ENCODE measurements at regions not wholly inside any gene's neighbourhood (a gene's known extent, or its start where the extent isn't known, plus 50 kb on each side); places are given as distances from the start of the nearest gene placed in this dataset.

DNA sequence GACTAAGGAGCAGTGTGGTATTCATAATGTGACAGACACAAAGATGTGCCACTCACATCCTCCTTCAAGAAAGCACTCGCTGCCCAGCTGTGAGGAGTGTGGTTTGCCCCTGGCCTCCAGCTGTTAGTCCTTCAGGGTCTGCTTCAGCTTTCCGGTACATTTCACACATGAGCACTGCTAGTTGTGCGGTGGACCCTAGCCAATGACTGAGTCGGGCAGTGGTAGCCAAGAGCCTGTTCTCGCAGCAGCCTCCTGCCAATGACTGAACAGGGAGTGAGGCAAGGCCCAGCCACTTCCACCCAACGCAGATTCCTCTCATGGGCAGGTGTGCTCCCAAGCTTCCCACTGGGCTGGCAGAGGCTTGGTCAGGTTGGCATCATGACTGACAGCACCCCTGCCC is 254.3 kb downstream of the RBM43 start:
- Histone ChIP-seq H3K79me2 (ENCODE audit: control insufficient read depth, low read length) (no peaks in the 10 kb centered on the region), H3K9me3 (ENCODE audit: control insufficient read depth, insufficient read depth, low read length) (no peaks in the 10 kb centered on the region), H3K36me3 (ENCODE audit: control insufficient read depth, low read length) (no peaks in the 10 kb centered on the region), H3K4me1 (ENCODE audit: control insufficient read depth, low read length) (no peaks in the 10 kb centered on the region), H3K4me2 (ENCODE audit: low read length) (no peak overlapping the region), H4K20me1 (ENCODE audit: control insufficient read depth, insufficient read depth, low read depth, low read length) (no peaks in the 10 kb centered on the region), H3K27me3 (ENCODE audit: control insufficient read depth, low read length) (no peaks in the 10 kb centered on the region), H3K9me2 (replicated peaks; ENCODE audit: control insufficient read depth, low read length) (no peaks in the 10 kb centered on the region), H3F3A (ENCODE audit: control insufficient read depth, insufficient read depth) (no peaks in the 10 kb centered on the region), H3K27ac (ENCODE audit: low read depth, low read length) (no peak overlapping the region), H3K4me3 (ENCODE audit: low read length) (no peak overlapping the region)
- TF ChIP-seq EZH2phosphoT487 (IDR thresholded peaks at IDR 0.05; ENCODE audit: borderline replicate concordance, low read length), result no peak
- TF ChIP-seq, protein P1, sequence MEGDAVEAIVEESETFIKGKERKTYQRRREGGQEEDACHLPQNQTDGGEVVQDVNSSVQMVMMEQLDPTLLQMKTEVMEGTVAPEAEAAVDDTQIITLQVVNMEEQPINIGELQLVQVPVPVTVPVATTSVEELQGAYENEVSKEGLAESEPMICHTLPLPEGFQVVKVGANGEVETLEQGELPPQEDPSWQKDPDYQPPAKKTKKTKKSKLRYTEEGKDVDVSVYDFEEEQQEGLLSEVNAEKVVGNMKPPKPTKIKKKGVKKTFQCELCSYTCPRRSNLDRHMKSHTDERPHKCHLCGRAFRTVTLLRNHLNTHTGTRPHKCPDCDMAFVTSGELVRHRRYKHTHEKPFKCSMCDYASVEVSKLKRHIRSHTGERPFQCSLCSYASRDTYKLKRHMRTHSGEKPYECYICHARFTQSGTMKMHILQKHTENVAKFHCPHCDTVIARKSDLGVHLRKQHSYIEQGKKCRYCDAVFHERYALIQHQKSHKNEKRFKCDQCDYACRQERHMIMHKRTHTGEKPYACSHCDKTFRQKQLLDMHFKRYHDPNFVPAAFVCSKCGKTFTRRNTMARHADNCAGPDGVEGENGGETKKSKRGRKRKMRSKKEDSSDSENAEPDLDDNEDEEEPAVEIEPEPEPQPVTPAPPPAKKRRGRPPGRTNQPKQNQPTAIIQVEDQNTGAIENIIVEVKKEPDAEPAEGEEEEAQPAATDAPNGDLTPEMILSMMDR (IDR thresholded peaks at IDR 0.05; ENCODE audit: low read depth, low read length, poor library complexity, severe bottlenecking), result no peak

DNA sequence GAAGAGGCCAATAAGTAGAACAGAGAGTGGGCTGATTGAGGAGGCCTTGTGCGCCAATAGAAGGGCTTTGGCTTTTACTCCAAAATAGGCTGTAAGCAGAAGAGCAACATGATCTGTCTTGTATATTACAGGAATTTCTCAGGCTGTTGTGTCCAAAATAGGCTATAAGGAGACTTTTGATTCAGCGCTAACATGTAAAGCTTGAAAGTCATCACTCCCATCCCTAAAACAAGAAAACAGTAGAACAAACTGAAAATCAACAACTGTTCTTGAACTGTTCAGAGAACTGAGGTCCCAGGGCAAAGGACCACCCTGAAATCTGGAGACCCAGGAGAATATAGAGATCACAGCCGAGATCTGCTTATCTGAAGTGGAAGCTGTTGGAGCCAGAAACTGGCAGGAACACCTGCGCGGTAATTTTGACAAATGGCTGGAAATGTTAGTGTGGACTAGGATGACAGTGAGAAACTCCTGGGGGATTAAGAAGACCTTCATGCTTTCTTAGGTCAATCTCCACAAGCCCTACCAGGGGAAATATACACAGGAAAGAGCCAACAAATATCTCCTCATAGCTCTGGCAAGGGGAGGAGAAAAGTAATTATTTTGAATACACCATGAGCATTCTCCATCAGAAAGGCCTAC is 258.6 kb downstream of the RBM43 start:
- Histone ChIP-seq H3K79me2 (ENCODE audit: control insufficient read depth, low read length) (no peaks in the 10 kb centered on the region), H3F3A (ENCODE audit: control insufficient read depth, insufficient read depth) (no peaks in the 10 kb centered on the region), H3K4me3 (ENCODE audit: low read length) (no peak overlapping the region), H3K27me3 (ENCODE audit: control insufficient read depth, low read length) (no peaks in the 10 kb centered on the region), H3K4me1 (ENCODE audit: control insufficient read depth, low read length) (no peaks in the 10 kb centered on the region), H3K9me3 (ENCODE audit: control insufficient read depth, insufficient read depth, low read length) (no peaks in the 10 kb centered on the region), H3K4me2 (ENCODE audit: low read length) (no peak overlapping the region), H3K27ac (ENCODE audit: low read depth, low read length) (no peak overlapping the region), H3K9me2 (replicated peaks; ENCODE audit: control insufficient read depth, low read length) (no peaks in the 10 kb centered on the region), H4K20me1 (ENCODE audit: control insufficient read depth, insufficient read depth, low read depth, low read length) (no peaks in the 10 kb centered on the region), H3K36me3 (ENCODE audit: control insufficient read depth, low read length) (no peaks in the 10 kb centered on the region)
- TF ChIP-seq, protein P1 (IDR thresholded peaks at IDR 0.05; ENCODE audit: low read depth, low read length, poor library complexity, severe bottlenecking), result no peak
- no peak for TF ChIP-seq EZH2phosphoT487 (IDR thresholded peaks at IDR 0.05; ENCODE audit: borderline replicate concordance, low read length)

DNA sequence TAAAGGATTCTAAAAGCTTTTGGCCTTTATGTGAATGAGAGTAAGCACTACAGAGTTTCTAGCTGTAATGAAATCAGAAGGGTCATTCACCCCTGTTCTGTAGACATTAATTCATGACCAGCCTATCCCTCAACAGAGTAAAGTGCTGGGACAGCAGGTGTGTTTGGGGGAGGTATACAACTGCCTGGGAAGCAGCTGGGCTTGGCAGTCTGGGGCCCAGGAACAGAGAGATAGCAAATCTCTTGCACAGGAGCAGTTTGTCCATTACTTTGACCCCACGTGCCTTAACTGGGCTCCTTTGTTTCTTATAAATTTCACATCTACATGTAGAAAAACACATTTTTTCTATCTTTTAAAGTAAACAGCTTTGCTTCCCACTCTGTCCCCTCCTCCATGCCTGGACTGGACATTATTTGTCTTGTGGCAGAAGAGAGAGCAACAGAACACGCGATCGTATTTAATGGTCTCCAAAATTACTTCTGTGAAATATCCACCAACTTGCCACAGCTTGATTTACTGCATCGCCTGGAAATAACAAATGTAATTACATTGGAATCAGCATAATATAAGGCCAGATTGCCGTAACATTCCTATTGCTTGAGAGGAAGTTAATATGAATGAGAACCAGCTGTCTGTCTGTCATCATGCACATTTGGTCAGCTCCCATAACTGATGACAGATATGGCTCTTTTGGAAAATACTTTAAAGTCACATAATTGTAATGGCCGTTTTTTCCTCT is 263.8 kb downstream of the RBM43 start:
- H3K27ac ChIP-seq (ENCODE audit: low read depth, low read length), result no peak overlapping the region
- no peak overlapping the region for H3K4me3 ChIP-seq (ENCODE audit: low read length)
- H3K9me3 ChIP-seq (ENCODE audit: control insufficient read depth, insufficient read depth, low read length), result no peaks in the 10 kb centered on the region
- no peaks in the 10 kb centered on the region for H4K20me1 ChIP-seq (ENCODE audit: control insufficient read depth, insufficient read depth, low read depth, low read length)
- no peaks in the 10 kb centered on the region for H3K27me3 ChIP-seq (ENCODE audit: control insufficient read depth, low read length)
- no peaks in the 10 kb centered on the region for H3K36me3 ChIP-seq (ENCODE audit: control insufficient read depth, low read length)
- no peaks in the 10 kb centered on the region for H3K9me2 ChIP-seq (replicated peaks; ENCODE audit: control insufficient read depth, low read length)
- TF ChIP-seq, protein P1 (IDR thresholded peaks at IDR 0.05; ENCODE audit: low read depth, low read length, poor library complexity, severe bottlenecking), result no peak
- TF ChIP-seq EZH2phosphoT487 (IDR thresholded peaks at IDR 0.05; ENCODE audit: borderline replicate concordance, low read length), result no peak
- H3K4me1 ChIP-seq (ENCODE audit: control insufficient read depth, low read length), result no peaks in the 10 kb centered on the region
- no peak overlapping the region for H3K4me2 ChIP-seq (ENCODE audit: low read length)
- H3F3A ChIP-seq (ENCODE audit: control insufficient read depth, insufficient read depth), result no peaks in the 10 kb centered on the region
- no peaks in the 10 kb centered on the region for H3K79me2 ChIP-seq (ENCODE audit: control insufficient read depth, low read length)

All from DOHH2 (cell line).